Tibial artery (tissue), 4 donors: ENCODE measurements at regions not wholly inside any gene's neighbourhood (a gene's known extent, or its start where the extent isn't known, plus 50 kb on each side); places are given as distances from the start of the nearest gene placed in this dataset.

Experiments
- DNase-seq, 2 donors: peaks; one replicate each; pipeline ENCODE4 v3.0.0-alpha.2; 2019
- H3K27ac ChIP-seq, 2 donors: fragments of 200-600 bp; sonication (generic) in 1 of 2; 1 replicate in 1 of 2; 2 replicates in 1 of 2; pipeline ENCODE4 v1.5.1; 2018 to 2019; ENCODE audit warnings: mild to moderate bottlenecking in 1 of 2
- H3K27me3 ChIP-seq, 2 donors: fragments of 200-600 bp; sonication (generic) in 1 of 2; one replicate each; pipeline versions ENCODE4 v1.5.1 to v1.6.0; 2016 to 2019
- H3K36me3 ChIP-seq, 3 donors: fragments of 200-600 bp; sonication (generic) in 2 of 3; one replicate each; pipeline ENCODE4 v1.5.1; 2016 to 2019; ENCODE audit warnings: mild to moderate bottlenecking in 2 of 3
- H3K4me1 ChIP-seq, 4 donors: fragments of 200-600 bp; sonication (generic) in 2 of 4; 1 replicate in 3 of 4; 2 replicates in 1 of 4; pipeline ENCODE4 v1.5.1; 2016 to 2019
- H3K4me3 ChIP-seq, 2 donors: fragments of 200-600 bp; sonication (generic) in 1 of 2; 1 replicate in 1 of 2; 2 replicates in 1 of 2; pipeline ENCODE4 v1.5.1; 2018 to 2019; ENCODE audit warnings: mild to moderate bottlenecking in 2 of 2
- H3K9me3 ChIP-seq, 3 donors: fragments of 200-600 bp; sonication (generic) in 1 of 3; one replicate each; pipeline ENCODE4 v1.5.1; 2016 to 2019
- intact Hi-C: fragments of 100-400 bp; cut with DNase I; formaldehyde crosslinking; loops from one replicate; pipeline ENCODE4 v1.15.0; 2023; ENCODE audit warnings: low total_unique reads
- TF ChIP-seq, protein P1 (sequence below), 2 experiments: fragments of 200-600 bp in 1 of 2; fragments of 450-650 bp in 1 of 2; IDR thresholded peaks; one replicate each; pipeline ENCODE4 v1.5.1; 2017 to 2019; ENCODE audit warnings: antibody characterized with exemption in 2 of 2, mild to moderate bottlenecking in 1 of 2, moderate library complexity in 1 of 2

- DNase-seq, result no peak
- H3K4me1 ChIP-seq, result no peaks in the 10 kb centered on the region
- H3K9me3 ChIP-seq, result peaks cover 0 to 3% (median 0%) of the 10 kb centered on the region in 3 donors
- TF ChIP-seq, protein P1, sequence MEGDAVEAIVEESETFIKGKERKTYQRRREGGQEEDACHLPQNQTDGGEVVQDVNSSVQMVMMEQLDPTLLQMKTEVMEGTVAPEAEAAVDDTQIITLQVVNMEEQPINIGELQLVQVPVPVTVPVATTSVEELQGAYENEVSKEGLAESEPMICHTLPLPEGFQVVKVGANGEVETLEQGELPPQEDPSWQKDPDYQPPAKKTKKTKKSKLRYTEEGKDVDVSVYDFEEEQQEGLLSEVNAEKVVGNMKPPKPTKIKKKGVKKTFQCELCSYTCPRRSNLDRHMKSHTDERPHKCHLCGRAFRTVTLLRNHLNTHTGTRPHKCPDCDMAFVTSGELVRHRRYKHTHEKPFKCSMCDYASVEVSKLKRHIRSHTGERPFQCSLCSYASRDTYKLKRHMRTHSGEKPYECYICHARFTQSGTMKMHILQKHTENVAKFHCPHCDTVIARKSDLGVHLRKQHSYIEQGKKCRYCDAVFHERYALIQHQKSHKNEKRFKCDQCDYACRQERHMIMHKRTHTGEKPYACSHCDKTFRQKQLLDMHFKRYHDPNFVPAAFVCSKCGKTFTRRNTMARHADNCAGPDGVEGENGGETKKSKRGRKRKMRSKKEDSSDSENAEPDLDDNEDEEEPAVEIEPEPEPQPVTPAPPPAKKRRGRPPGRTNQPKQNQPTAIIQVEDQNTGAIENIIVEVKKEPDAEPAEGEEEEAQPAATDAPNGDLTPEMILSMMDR (IDR thresholded peaks at IDR 0.05), result no peak
- peaks cover 0 to 3% of the 10 kb centered on the region in 2 donors for H3K27me3 ChIP-seq
- intact Hi-C loops, result no loop called here
- no peaks in the 10 kb centered on the region for H3K36me3 ChIP-seq
- H3K27ac ChIP-seq, result no peak overlapping the region
- no peak overlapping the region for H3K4me3 ChIP-seq
These were observed 170.8 kb downstream of the SUCLG1 start for GRCh38 chr2:84288293-84288692.

- H3K4me1 ChIP-seq, result no peaks in the 10 kb centered on the region
- TF ChIP-seq, protein P1 (IDR thresholded peaks at IDR 0.05), result no peak
- H3K27ac ChIP-seq, result no peak overlapping the region
- H3K4me3 ChIP-seq, result no peak overlapping the region
- peaks cover 0 to 3% of the 10 kb centered on the region in 2 donors for H3K27me3 ChIP-seq
- intact Hi-C loops, result no loop called here
- peaks cover 0 to 3% (median 0%) of the 10 kb centered on the region in 3 donors for H3K9me3 ChIP-seq
- no peaks in the 10 kb centered on the region for H3K36me3 ChIP-seq
- no peak for DNase-seq
These were observed 172.2 kb downstream of the SUCLG1 start for GRCh38 chr2:84286878-84287277.

DNA sequence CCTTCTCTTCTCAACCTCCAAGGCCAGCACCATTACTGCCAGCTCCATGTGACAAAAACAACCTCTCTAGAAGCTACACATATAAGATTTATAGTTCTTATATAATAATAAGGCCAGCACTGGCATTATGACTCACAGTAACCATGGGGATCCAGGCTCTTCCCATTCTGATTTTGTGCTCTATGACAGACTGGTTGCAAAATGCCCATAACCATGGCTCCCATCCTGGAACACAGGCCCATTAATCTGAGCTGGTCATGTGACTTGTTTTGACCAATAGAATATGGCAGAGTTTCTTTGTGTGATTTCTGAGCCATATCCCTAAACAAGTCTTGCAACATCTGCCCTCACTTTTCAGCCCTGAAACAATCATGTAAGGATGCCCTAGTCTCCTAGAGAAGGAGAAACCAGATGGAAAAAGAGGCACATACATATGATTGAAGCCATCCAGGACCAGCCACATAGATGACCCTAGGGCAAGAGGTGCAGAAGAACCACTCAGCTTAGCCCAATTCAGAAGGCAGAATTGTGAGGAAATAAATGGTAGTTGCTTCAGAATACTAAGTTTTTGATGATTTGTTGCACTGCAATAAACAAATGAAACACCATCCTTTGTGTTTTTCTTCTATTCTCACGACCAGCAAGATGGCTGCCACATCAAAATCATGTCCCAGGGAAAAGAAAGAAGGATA is 173.9 kb downstream of the SUCLG1 start:
- no peak for DNase-seq
- H3K9me3 ChIP-seq, result peaks cover 0 to 3% (median 0%) of the 10 kb centered on the region in 3 donors
- H3K4me1 ChIP-seq, result no peaks in the 10 kb centered on the region
- H3K4me3 ChIP-seq, result no peak overlapping the region
- no peaks in the 10 kb centered on the region for H3K36me3 ChIP-seq
- TF ChIP-seq, protein P1 (IDR thresholded peaks at IDR 0.05), result no peak
- H3K27me3 ChIP-seq, result peaks cover 0 to 3% of the 10 kb centered on the region in 2 donors
- intact Hi-C loops, result no loop called here
- no peak overlapping the region for H3K27ac ChIP-seq

GRCh38 chr2:84283506-84283905 is 175.6 kb downstream of the SUCLG1 start:
- TF ChIP-seq, protein P1 (IDR thresholded peaks at IDR 0.05), result no peak
- DNase-seq, result no peak
- Histone ChIP-seq H3K4me1 (no peaks in the 10 kb centered on the region), H3K27me3 (peaks cover 0 to 3% of the 10 kb centered on the region in 2 donors), H3K4me3 (no peak overlapping the region), H3K27ac (no peak overlapping the region), H3K36me3 (no peaks in the 10 kb centered on the region), H3K9me3 (peaks cover 0 to 3% (median 0%) of the 10 kb centered on the region in 3 donors)
- intact Hi-C loops, result no loop called here

DNA sequence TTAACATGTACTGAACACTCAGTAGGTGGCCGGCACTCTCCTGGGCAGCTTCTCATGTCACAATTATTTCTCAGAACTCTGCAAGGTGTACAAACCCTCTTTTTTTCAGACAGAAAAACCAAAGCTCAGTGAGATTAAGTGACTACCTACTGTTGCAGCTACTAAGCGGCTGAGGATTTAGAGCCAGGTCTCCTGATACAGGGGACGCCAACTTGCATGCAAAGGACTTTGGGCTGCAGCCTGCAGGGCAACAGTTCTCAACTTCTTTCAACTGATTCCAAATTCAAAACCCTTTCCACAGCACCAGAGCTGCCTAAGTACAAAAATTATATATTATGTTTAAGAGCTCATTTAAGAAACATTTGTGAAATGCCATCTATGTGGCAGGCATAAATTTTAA is 177.6 kb downstream of the SUCLG1 start:
- H3K4me3 ChIP-seq, result no peak overlapping the region
- no peaks in the 10 kb centered on the region for H3K36me3 ChIP-seq
- TF ChIP-seq, protein P1 (IDR thresholded peaks at IDR 0.05), result no peak
- DNase-seq, result no peak
- H3K4me1 ChIP-seq, result no peaks in the 10 kb centered on the region
- no peaks in the 10 kb centered on the region for H3K27me3 ChIP-seq
- peaks cover 0 to 3% (median 0%) of the 10 kb centered on the region in 3 donors for H3K9me3 ChIP-seq
- intact Hi-C loops, result no loop called here
- no peak overlapping the region for H3K27ac ChIP-seq
